ENCODE measurements at regions not wholly inside any gene's neighbourhood (a gene's known extent, or its start where the extent isn't known, plus 50 kb on each side); places are given as distances from the start of the nearest gene placed in this dataset.

GRCh38 chr11:126129727-126130671 lies 67.3 kb upstream of the CDON start:
- H2BK12ac ChIP-seq (ENCODE audit: insufficient read length, low read depth, low read length) = no peak overlapping the region
- Mint-ChIP-seq H3K27me3 (ENCODE audit: low read depth) (peaks cover 1% of the 10 kb centered on the region; the same call in 1 of the 2 replicates), H3K4me1 (peaks cover 53 to 54% of the 10 kb centered on the region in 2 experiments), H3K9me3 (no peaks in the 10 kb centered on the region), H3K36me3 (ENCODE audit: insufficient read depth in 1 of 3, low read depth in 3 of 3) (no peaks in the 10 kb centered on the region), H3K27ac (peak overlapping the region in 1 of 3 experiments; percentile 46; a peak in 3 of 7 replicates), H3K4me3 (no peak overlapping the region)
- no peak overlapping the region for H2AFZ ChIP-seq (ENCODE audit: low read length)
- no peak overlapping the region for H2BK5ac ChIP-seq (ENCODE audit: insufficient read length, low read length)
- WGBS (ENCODE audit: extremely low coverage, insufficient read length, low lambda C conversion rate) = no CpG with 5 or more reads among the region's 13 CpGs
- no peak for TF ChIP-seq CTCF (conservative IDR thresholded peaks at IDR 0.05)
- no peak overlapping the region for H4K5ac ChIP-seq (ENCODE audit: insufficient read length, low read depth, low read length)
- peaks cover 2% of the 10 kb centered on the region for H4K20me1 ChIP-seq (ENCODE audit: control insufficient read depth, insufficient read depth, insufficient read length)
- no peak overlapping the region for H3T11ph ChIP-seq (ENCODE audit: low read length)
- H2BK20ac ChIP-seq (ENCODE audit: low read depth, low read length, poor library complexity, severe bottlenecking) = no peak overlapping the region
- no peak overlapping the region for H4K91ac ChIP-seq (ENCODE audit: insufficient read length, low read depth, low read length)
- peaks cover 19% of the 10 kb centered on the region for H3K4me1 ChIP-seq (ENCODE audit: insufficient read depth, low read length)
- H3K23ac ChIP-seq (ENCODE audit: insufficient read length, low read depth, low read length) = no peak overlapping the region
- H3K23me2 ChIP-seq (ENCODE audit: insufficient read length, low read depth, low read length, poor library complexity, severe bottlenecking) = no peaks in the 10 kb centered on the region
- H2BK15ac ChIP-seq (ENCODE audit: low read depth, low read length) = no peak overlapping the region
- no peaks in the 10 kb centered on the region for H3K9me3 ChIP-seq (ENCODE audit: control insufficient read depth, low read depth, low read length)
- H3K79me1 ChIP-seq (ENCODE audit: insufficient read depth, low read depth, low read length, poor library complexity, severe bottlenecking) = no peaks in the 10 kb centered on the region
- H3K18ac ChIP-seq (ENCODE audit: insufficient read length, low read depth, low read length) = no peak overlapping the region
- H4K8ac ChIP-seq (replicated peaks; ENCODE audit: insufficient read length, low read depth, low read length) = no peak overlapping the region
- H3K56ac ChIP-seq (ENCODE audit: insufficient read length, low read depth, low read length) = no peak overlapping the region
- H2BK120ac ChIP-seq (ENCODE audit: low read depth, low read length, poor library complexity, severe bottlenecking) = no peak overlapping the region
- no peaks in the 10 kb centered on the region for H3K79me2 ChIP-seq (ENCODE audit: insufficient read depth, low read length)
- no peak overlapping the region for H3K4me2 ChIP-seq (ENCODE audit: insufficient read depth, insufficient read length, low read length)
- no peak overlapping the region for H3K27ac ChIP-seq (ENCODE audit: insufficient read length, low read depth, low read length)
- no peak overlapping the region for H3K4ac ChIP-seq (ENCODE audit: low read depth, low read length)
- H2AK5ac ChIP-seq (ENCODE audit: insufficient read length, low read length) = no peak overlapping the region
- no peak overlapping the region; the same call in 1 of the 2 replicates for H3K14ac ChIP-seq (ENCODE audit: insufficient read depth, low read length)
- no peak for DNase-seq
- no peaks in the 10 kb centered on the region for H3K27me3 ChIP-seq (ENCODE audit: insufficient read depth, low read length)
- H3K9ac ChIP-seq (ENCODE audit: extremely low read depth, insufficient read length, low read length) = no peak overlapping the region

Data from H9 (cell line).